ENCODE measurements at regions not wholly inside any gene's neighbourhood (a gene's known extent, or its start where the extent isn't known, plus 50 kb on each side); places are given as distances from the start of the nearest gene placed in this dataset.

- Mint-ChIP-seq H3K36me3 (ENCODE audit: low read depth) (no peaks in the 10 kb centered on the region), H3K27me3 (ENCODE audit: low read depth) (no peaks in the 10 kb centered on the region), H3K4me1 (peaks cover 3% of the 10 kb centered on the region), H3K4me3 (no peak overlapping the region), H3K27ac (ENCODE audit: unreplicated experiment) (no peak overlapping the region), H3K9me3 (no peaks in the 10 kb centered on the region)
- no peak for DNase-seq (ENCODE audit: low read depth, low spot score)
- TF ChIP-seq CTCF (conservative IDR thresholded peaks at IDR 0.05) = no peak
These were observed 1129.2 kb downstream of the DTWD2 start for GRCh38 chr5:117859176-117859575.

DNA sequence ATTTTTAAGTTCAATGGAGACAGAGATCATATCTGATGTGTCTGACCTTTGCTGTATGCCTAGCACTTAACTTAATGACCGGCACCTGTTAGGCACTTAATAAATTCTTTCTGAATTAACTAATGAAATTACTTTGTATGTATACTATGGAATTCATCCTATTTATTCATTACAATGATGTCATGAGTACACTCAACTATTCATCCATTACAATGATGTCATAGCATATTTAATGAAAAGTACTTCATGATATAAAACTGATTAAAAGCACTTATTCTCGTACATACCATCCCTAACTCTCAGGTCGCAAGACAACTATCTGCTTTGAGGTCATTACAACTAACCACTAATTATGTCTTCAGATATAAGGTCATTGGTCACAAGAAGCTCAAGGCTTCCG lies 1131.6 kb downstream of the DTWD2 start:
- Mint-ChIP-seq H3K27ac (ENCODE audit: unreplicated experiment) (no peak overlapping the region), H3K4me3 (no peak overlapping the region), H3K9me3 (no peaks in the 10 kb centered on the region), H3K4me1 (peaks cover 3% of the 10 kb centered on the region), H3K27me3 (ENCODE audit: low read depth) (no peaks in the 10 kb centered on the region), H3K36me3 (ENCODE audit: low read depth) (no peaks in the 10 kb centered on the region)
- TF ChIP-seq CTCF (conservative IDR thresholded peaks at IDR 0.05) = no peak
- DNase-seq (ENCODE audit: low read depth, low spot score) = no peak

GRCh38 chr5:117837786-117838185 lies 1150.6 kb downstream of the DTWD2 start:
- no peaks in the 10 kb centered on the region for H3K36me3 Mint-ChIP-seq (ENCODE audit: low read depth)
- H3K27ac Mint-ChIP-seq (ENCODE audit: unreplicated experiment) = no peak overlapping the region
- no peak for TF ChIP-seq CTCF (conservative IDR thresholded peaks at IDR 0.05)
- H3K4me3 Mint-ChIP-seq = no peak overlapping the region
- H3K9me3 Mint-ChIP-seq = peaks cover 3% of the 10 kb centered on the region
- no peaks in the 10 kb centered on the region for H3K4me1 Mint-ChIP-seq
- H3K27me3 Mint-ChIP-seq (ENCODE audit: low read depth) = no peaks in the 10 kb centered on the region
- no peak for DNase-seq (ENCODE audit: low read depth, low spot score)

DNA sequence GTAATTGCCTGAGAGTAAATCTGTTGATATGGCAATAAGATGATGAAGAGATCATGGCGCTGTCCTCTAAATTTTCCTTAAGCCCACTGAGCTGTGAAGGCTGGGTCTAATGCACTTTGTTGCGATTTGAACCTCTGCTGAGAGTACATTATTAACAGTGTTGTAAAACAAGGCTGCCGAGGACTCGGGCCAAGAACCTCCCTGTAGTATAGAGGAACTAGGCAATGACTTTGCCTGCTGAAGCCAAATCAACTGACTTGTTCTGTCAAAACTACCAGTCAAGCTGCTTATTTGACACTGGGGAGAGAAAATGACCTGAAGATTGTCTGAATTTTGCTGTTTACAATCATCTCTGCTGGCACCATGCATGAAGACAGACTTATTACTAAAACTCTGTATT lies 1154.7 kb downstream of the DTWD2 start:
- H3K27ac Mint-ChIP-seq (ENCODE audit: unreplicated experiment) = no peak overlapping the region
- no peak overlapping the region for H3K4me3 Mint-ChIP-seq
- H3K4me1 Mint-ChIP-seq = no peaks in the 10 kb centered on the region
- no peaks in the 10 kb centered on the region for H3K27me3 Mint-ChIP-seq (ENCODE audit: low read depth)
- TF ChIP-seq CTCF (conservative IDR thresholded peaks at IDR 0.05) = no peak
- DNase-seq (ENCODE audit: low read depth, low spot score) = no peak
- H3K9me3 Mint-ChIP-seq = no peaks in the 10 kb centered on the region
- H3K36me3 Mint-ChIP-seq (ENCODE audit: low read depth) = no peaks in the 10 kb centered on the region

DNA sequence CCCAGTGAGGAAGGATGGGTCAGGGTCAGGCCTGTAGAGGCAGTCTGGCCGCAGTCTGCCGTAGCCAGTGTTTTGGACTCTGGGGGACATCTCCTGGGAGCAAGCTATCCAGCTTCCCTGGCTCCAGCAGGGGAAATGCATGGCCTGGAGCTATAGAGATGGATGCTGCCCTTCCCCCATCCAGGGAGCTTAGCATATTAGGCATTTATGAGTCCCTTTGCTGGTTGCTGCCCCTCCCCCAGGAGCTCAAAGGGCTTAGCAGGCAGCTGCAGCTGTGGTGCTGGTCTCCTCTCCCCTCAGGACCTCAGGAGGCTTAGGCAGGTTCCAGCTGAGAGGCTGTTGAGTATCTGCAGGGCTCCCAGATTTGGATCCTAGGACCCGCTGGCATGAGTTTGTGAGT lies 1158.7 kb downstream of the DTWD2 start:
- Mint-ChIP-seq H3K4me3 (no peak overlapping the region), H3K27me3 (ENCODE audit: low read depth) (no peaks in the 10 kb centered on the region), H3K27ac (ENCODE audit: unreplicated experiment) (no peak overlapping the region), H3K9me3 (peaks cover 4% of the 10 kb centered on the region), H3K4me1 (no peaks in the 10 kb centered on the region), H3K36me3 (ENCODE audit: low read depth) (peaks cover 2% of the 10 kb centered on the region)
- no peak for DNase-seq (ENCODE audit: low read depth, low spot score)
- TF ChIP-seq CTCF (conservative IDR thresholded peaks at IDR 0.05) = no peak

- TF ChIP-seq CTCF (conservative IDR thresholded peaks at IDR 0.05) = no peak
These were observed 1174.5 kb downstream of the DTWD2 start for GRCh38 chr5:117813850-117814249.

More at GRCh38 chr5:117813850-117814249, 1174.5 kb downstream of the DTWD2 start:
- H3K27me3 Mint-ChIP-seq (ENCODE audit: low read depth) = no peaks in the 10 kb centered on the region
- no peak overlapping the region for H3K27ac Mint-ChIP-seq (ENCODE audit: unreplicated experiment)
- no peak for DNase-seq (ENCODE audit: low read depth, low spot score)
- H3K36me3 Mint-ChIP-seq (ENCODE audit: low read depth) = no peaks in the 10 kb centered on the region
- no peaks in the 10 kb centered on the region for H3K4me1 Mint-ChIP-seq
- no peak overlapping the region for H3K4me3 Mint-ChIP-seq
- peaks cover 13% of the 10 kb centered on the region for H3K9me3 Mint-ChIP-seq

Data from neural crest cell (in vitro differentiated cells).